Choroid plexus epithelial cell (primary cell): ENCODE measurements at regions not wholly inside any gene's neighbourhood (a gene's known extent, or its start where the extent isn't known, plus 50 kb on each side); places are given as distances from the start of the nearest gene placed in this dataset.
A peak's percentile ranks its signal among the peaks of the same experiment; 100 is the strongest.
"Not testable (repeated sequence)": the region's sequence is repeated elsewhere in the genome, so short reads cannot be mapped to it uniquely, and the experiment has no call there.

ENCODE experiments used
- DNase-seq: peaks from one replicate; pipeline ENCODE4 v3.0.0-alpha.2; 2010; ENCODE audit warnings: low read depth
- H3K4me3 ChIP-seq: 2 replicates; pipeline ENCODE4 v1.5.1; 2011; ENCODE audit warnings: low read depth, mild to moderate bottlenecking, control low read depth, low read length, moderate library complexity
- TF ChIP-seq, protein P1 (sequence below): conservative IDR thresholded peaks from 2 replicates; pipeline ENCODE4 v1.5.1; 2011; ENCODE audit warnings: low read depth, mild to moderate bottlenecking, control low read depth, inconsistent platforms, low read length, moderate library complexity

GRCh38 chr13:61884830-61885229 lies 469.2 kb upstream of the PCDH20 start:
- TF ChIP-seq, protein P1, sequence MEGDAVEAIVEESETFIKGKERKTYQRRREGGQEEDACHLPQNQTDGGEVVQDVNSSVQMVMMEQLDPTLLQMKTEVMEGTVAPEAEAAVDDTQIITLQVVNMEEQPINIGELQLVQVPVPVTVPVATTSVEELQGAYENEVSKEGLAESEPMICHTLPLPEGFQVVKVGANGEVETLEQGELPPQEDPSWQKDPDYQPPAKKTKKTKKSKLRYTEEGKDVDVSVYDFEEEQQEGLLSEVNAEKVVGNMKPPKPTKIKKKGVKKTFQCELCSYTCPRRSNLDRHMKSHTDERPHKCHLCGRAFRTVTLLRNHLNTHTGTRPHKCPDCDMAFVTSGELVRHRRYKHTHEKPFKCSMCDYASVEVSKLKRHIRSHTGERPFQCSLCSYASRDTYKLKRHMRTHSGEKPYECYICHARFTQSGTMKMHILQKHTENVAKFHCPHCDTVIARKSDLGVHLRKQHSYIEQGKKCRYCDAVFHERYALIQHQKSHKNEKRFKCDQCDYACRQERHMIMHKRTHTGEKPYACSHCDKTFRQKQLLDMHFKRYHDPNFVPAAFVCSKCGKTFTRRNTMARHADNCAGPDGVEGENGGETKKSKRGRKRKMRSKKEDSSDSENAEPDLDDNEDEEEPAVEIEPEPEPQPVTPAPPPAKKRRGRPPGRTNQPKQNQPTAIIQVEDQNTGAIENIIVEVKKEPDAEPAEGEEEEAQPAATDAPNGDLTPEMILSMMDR = no peak
- DNase-seq = no peak
- H3K4me3 ChIP-seq = no peak overlapping the region

GRCh38 chr13:61880578-61881283 lies 465.1 kb upstream of the PCDH20 start:
- TF ChIP-seq, protein P1 = peak; percentile 51
- H3K4me3 ChIP-seq = no peak overlapping the region
- DNase-seq = peak; percentile 14

- not testable (repeated sequence) for H3K4me3 ChIP-seq, DNase-seq
Measured at GRCh38 chr13:61878565-61878964, 462.9 kb upstream of the PCDH20 start.

GRCh38 chr13:61874970-61875579 lies 459.4 kb upstream of the PCDH20 start:
- no peak overlapping the region for H3K4me3 ChIP-seq
- TF ChIP-seq, protein P1 = no peak
- no peak for DNase-seq

DNA sequence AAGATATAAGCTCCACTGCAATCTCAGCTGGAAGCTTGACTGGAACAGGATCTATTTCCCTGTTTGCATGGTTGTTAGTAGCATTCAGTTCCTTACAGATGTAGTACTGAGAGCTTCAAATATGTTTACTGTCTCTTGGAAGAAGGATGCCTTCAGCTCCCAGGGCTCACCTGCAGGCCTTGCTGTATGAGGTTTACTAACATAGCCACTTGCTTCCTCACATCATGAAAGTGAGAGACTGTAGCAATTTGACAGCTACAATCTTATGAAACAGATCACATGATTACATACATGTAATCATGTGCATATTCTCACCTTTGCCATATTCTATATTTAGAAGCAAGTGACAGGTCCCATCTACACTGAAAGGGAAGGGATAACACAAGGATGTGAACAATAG lies 458.1 kb upstream of the PCDH20 start:
- TF ChIP-seq, protein P1 = no peak
- DNase-seq = no peak

GRCh38 chr13:61857198-61857597 lies 441.5 kb upstream of the PCDH20 start:
- TF ChIP-seq, protein P1 = no peak

More for the DNA sequence above, 458.1 kb upstream of the PCDH20 start:
- no peak overlapping the region for H3K4me3 ChIP-seq

DNA sequence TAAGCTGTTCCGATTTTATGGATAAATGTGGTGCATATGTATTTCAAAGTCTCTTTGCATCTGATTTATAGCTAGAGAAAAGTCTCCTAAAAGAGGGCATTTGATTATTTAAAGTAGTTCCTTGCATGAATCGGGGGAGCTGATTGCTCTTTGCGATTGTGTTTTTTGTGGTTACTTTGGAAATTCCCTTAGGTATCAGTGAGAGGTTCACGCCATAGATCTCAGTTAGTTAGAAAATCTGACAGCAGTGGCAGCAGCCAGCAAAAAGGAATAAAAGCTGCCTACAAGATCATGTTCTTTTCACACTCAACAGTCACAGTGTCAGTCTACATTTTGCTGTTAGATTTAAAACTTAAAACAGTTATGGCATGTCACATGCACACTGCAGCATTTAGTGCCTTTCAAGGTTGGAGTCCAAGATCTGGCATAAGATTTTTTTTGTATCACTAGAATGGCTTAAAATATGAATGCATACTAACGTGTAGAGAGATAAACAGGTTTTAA lies 436.5 kb upstream of the PCDH20 start:
- DNase-seq = no peak
- H3K4me3 ChIP-seq = no peak overlapping the region
- TF ChIP-seq, protein P1 = no peak

More at GRCh38 chr13:61857198-61857597, 441.5 kb upstream of the PCDH20 start:
- H3K4me3 ChIP-seq = no peak overlapping the region
- no peak for DNase-seq
